ENCODE measurements at regions not wholly inside any gene's neighbourhood (a gene's known extent, or its start where the extent isn't known, plus 50 kb on each side); places are given as distances from the start of the nearest gene placed in this dataset.

DNA sequence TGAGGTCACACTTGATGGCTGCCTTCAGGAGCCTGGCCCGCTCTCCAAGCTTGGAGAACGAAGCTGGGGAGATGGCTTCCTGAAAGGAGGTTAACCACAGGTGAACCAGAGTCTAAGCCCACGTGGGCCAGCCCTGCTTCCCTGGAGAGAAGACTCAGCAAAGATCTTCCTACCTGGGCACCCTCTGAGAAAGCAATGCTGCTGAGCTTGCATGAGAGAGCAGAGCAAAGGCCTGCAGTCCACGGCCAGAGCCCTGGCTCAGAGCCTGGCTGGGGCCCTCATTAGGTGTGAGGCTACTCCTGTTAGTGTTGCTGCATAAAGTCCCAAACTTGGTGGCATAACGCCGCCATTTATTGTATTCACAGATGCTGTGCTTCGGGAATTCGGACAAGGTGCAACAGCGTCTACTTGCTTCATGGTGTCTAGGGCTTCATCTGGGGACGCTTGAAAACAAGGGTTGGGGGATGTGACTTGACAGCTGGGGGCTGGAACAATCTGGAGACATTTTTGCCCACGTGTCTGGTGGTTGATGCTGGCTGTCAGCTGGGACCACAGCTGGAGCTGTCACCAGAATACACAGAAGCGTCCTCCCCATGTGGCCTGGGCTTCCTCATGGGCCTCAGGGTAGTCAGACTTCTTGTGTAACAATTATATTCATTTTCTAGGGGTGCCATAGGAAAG, 87.9 kb upstream of the MEF2A start:
- no peak overlapping the region for H3K27ac Mint-ChIP-seq
- peaks cover 27% of the 10 kb centered on the region for H3K4me1 Mint-ChIP-seq
- no peak for ATAC-seq
- intact Hi-C loops (cut with DNase I, micrococcal nuclease) = no loop called here
- no peak for DNase-seq
- H3K4me3 Mint-ChIP-seq = no peak overlapping the region
- POLR2A ChIA-PET = no interaction called here
- CTCF ChIA-PET = interaction anchor here (1.3 kb wide), 1 partner anchor 231 kb away, joined by 3 read pairs; no protein-coding TSS in a partner anchor
- H3K27me3 Mint-ChIP-seq = no peaks in the 10 kb centered on the region
- H3K9me3 Mint-ChIP-seq (ENCODE audit: low read depth) = no peaks in the 10 kb centered on the region
- no peaks in the 10 kb centered on the region for H3K36me3 Mint-ChIP-seq (ENCODE audit: low read depth)

DNA sequence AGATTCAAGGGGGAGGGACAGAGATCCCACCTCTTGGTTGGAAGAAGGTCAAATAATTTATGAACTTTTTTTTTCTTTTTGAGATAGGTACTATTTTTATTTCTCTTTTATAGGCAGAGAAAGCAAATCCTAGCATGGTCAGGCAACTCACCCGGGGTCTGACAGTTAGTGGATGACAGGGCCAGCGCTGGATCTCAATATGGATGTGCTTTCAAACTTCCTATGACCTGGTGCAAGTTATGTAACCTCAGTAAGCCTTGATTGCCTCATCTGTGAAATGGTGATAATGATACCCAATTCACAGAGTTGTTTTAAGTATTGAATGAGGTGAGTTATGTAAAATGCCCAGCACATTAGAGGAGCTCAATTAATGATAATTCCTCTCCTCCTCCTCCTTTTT, 86.8 kb upstream of the MEF2A start:
- peaks cover 27% of the 10 kb centered on the region for H3K4me1 Mint-ChIP-seq
- intact Hi-C loops (cut with DNase I, micrococcal nuclease) = no loop called here
- ATAC-seq (no peak), DNase-seq (no peak)
- no peak overlapping the region for H3K27ac Mint-ChIP-seq
- H3K36me3 Mint-ChIP-seq (ENCODE audit: low read depth) = no peaks in the 10 kb centered on the region
- POLR2A ChIA-PET = interaction anchor here (0.6 kb wide), 1 partner anchor 508 kb away, joined by 6 read pairs; no protein-coding TSS in a partner anchor
- CTCF ChIA-PET = interaction anchor here (0.6 to 0.7 kb wide), 2 partner anchors 34 to 376 kb away, joined by 3 read pairs; no protein-coding TSS in a partner anchor
- H3K9me3 Mint-ChIP-seq (ENCODE audit: low read depth) = no peaks in the 10 kb centered on the region
- H3K27me3 Mint-ChIP-seq = no peaks in the 10 kb centered on the region
- no peak overlapping the region for H3K4me3 Mint-ChIP-seq

DNA sequence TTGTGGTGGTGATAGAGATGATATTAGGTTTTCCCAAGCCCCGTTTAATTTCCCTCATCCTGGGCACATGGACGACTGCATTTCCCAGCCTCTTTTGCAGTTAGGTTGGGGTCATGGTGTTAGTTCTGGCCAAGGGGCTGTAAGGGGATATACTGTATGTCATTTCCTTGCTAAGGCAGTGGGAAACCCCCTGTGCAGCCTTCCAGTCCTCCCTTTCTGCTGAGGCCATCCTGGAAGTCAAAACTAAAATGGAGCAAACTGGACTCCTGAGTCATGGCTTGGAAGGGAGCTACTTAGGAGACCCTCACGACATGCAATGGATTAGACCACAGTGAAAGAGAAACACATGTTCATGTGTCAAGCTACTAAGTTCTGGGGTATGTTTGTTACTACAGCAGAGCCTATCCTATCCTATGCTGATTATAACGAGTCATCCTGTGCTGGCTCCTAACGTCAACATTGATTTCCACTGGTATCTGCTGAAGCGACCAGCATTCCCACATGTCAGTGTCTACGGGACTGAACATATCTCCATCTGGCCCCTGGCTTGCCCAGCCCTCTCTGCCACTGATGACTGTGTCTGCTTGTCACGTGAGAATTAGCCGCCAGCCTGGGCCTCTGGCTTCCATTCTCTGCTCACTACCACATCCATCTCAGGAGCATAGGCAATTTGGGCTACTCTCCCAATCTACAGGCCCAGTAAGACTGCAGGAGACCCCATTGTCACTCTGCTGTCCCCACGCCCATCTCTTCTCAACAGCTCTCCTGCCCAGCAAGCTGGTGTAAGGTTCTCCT, 85.6 kb upstream of the MEF2A start:
- no peaks in the 10 kb centered on the region for H3K27me3 Mint-ChIP-seq
- H3K36me3 Mint-ChIP-seq (ENCODE audit: low read depth) = no peaks in the 10 kb centered on the region
- peaks cover 28% of the 10 kb centered on the region for H3K4me1 Mint-ChIP-seq
- no peaks in the 10 kb centered on the region for H3K9me3 Mint-ChIP-seq (ENCODE audit: low read depth)
- ChIA-PET CTCF (interaction anchor here (1.2 kb wide), 1 partner anchor 21 kb away, joined by 3 read pairs; no protein-coding TSS in a partner anchor), POLR2A (no interaction called here)
- no peak for DNase-seq
- H3K4me3 Mint-ChIP-seq = no peak overlapping the region
- intact Hi-C loops (cut with DNase I, micrococcal nuclease) = no loop called here
- no peak overlapping the region for H3K27ac Mint-ChIP-seq
- ATAC-seq = no peak

DNA sequence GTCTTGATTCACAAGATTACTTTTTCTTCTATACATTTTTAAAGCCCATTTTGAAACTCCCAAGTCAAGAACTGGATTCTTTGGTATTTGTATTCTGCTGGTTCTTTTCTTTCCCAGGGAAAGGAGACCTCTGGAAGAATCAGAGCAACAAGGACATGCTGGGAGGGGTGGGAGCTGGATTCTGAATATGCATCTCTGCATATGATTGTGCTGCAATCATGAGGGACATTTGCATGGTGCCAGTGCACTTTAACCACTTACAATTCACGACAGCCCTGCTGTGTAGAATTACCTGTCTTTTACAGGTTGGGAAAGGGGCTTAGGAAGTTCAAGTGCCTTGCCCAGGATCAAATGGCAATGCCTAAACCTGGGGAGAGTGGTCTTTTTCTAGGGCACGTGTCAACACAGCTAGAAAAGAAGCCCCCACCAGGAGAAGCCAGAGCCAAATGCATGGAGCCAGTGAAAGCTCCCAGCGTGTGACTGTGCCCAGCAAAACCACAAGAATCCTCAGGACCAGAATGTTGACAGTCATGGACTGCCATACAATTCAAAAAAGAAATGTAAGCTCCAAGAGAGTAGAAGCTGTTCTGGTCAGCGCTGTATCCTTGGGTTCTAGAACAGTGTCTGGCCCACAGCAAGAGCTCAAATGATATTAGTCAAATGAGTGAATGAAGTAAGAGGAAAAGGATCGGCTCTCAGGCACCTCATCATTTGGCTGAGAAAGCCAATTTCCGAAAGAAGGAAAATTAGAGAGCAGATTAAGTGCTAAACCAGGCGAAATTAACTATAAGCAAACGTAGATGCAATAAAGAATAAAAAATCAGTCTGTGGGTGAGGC, 84.5 kb upstream of the MEF2A start:
- no peaks in the 10 kb centered on the region for H3K9me3 Mint-ChIP-seq (ENCODE audit: low read depth)
- H3K4me1 Mint-ChIP-seq = peaks cover 37% of the 10 kb centered on the region
- H3K27me3 Mint-ChIP-seq = peaks cover 5% of the 10 kb centered on the region
- no peaks in the 10 kb centered on the region for H3K36me3 Mint-ChIP-seq (ENCODE audit: low read depth)
- POLR2A ChIA-PET = no interaction called here
- intact Hi-C loops (cut with DNase I, micrococcal nuclease) = no loop called here
- ATAC-seq (no peak), DNase-seq (no peak)
- CTCF ChIA-PET = interaction anchor here (1.0 to 1.7 kb wide), 5 partner anchors 11 to 60 kb away, joined by 3 to 5 read pairs (median 3); no protein-coding TSS in a partner anchor
- no peak overlapping the region for H3K4me3 Mint-ChIP-seq
- no peak overlapping the region for H3K27ac Mint-ChIP-seq

DNA sequence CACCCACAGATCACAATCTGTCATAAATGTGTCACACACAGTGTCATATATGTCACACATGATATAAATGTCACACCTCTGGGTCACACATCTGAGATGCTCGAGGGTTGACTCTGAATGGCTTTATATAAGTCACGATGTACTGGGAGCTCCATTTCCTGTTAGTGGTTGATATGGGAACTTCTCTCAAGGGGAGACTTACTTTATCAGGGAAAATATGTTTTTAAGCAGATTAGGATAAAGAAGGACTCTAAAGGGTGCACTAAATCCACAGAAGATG, 83.9 kb upstream of the MEF2A start:
- Mint-ChIP-seq H3K9me3 (ENCODE audit: low read depth) (no peaks in the 10 kb centered on the region), H3K4me1 (peaks cover 35% of the 10 kb centered on the region), H3K4me3 (no peak overlapping the region), H3K27ac (no peak overlapping the region), H3K36me3 (ENCODE audit: low read depth) (no peaks in the 10 kb centered on the region), H3K27me3 (peaks cover 5% of the 10 kb centered on the region)
- peak; percentile 85 for ATAC-seq
- intact Hi-C loops (cut with DNase I, micrococcal nuclease) = no loop called here
- POLR2A ChIA-PET = no interaction called here
- CTCF ChIA-PET = interaction anchor here (1.0 to 1.7 kb wide), 4 partner anchors 10 to 61 kb away, joined by 3 to 5 read pairs (median 4); no protein-coding TSS in a partner anchor
- no peak for DNase-seq

DNA sequence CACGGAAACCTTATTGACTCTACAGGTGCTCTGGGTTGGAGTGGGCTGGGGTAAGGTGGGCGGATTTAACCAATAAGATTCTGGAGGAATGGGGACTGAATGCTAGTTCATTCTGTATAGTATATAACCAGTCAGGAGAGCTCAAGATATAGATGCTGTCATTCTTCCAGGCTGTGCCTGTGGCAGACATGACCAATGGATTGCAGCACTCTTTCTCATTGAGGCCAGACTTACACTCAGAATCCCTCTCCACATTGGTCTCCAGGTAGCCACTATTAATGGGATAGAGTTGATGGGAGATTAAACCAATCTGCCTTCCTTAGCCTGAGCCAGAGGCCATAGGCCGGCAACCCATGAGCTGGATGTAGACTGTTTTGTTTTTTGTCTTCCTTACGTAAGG, 82.8 kb upstream of the MEF2A start:
- ATAC-seq (no peak), DNase-seq (no peak)
- Mint-ChIP-seq H3K36me3 (ENCODE audit: low read depth) (no peaks in the 10 kb centered on the region), H3K9me3 (ENCODE audit: low read depth) (no peaks in the 10 kb centered on the region), H3K4me3 (no peak overlapping the region), H3K27me3 (peaks cover 5% of the 10 kb centered on the region), H3K27ac (no peak overlapping the region), H3K4me1 (peaks cover 29% of the 10 kb centered on the region)
- intact Hi-C loops (cut with DNase I, micrococcal nuclease) = no loop called here
- CTCF ChIA-PET = interaction anchor here (1.7 kb wide), 1 partner anchor 9 kb away, joined by 5 read pairs; no protein-coding TSS in a partner anchor
- POLR2A ChIA-PET = no interaction called here

DNA sequence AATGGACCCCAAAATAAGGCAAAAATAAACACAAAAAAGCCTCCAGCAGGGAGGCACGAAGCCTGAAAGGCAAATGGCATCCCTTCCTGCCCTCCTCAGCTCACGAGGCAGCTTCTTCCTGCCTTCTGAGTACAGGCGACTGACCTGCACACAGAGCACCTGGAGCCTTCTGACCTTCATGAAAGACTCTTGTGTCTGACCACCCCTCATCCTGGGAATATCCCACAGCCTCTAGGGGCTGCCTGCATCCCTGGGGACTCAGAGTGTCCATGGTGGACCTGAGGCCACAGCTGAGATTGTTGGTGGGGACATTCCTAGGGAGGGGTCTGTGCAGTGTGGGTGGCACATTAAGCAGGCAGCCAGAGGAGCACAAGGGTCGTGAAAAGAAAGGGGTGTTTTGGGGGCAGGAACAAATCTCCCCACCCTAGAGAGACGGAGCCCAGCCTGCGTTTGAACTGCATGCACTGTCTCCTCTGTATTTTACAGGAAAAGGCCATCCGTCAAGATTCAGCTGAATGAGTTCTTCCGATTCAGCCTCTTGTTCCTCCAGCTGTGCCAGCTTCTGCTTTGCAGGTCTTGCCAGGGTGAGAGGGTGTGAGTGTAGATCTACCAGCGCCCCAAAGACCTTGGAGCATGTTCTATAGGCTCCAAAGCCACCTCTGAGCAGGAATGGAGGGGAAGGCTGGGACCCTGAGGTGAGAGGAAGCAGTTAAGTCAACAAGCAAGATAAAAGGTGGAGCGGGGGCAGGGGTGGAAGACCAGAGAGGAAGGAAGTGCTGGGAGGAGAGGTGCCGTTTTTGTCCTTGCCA, 80.4 kb upstream of the MEF2A start:
- ATAC-seq (peak; percentile 9), DNase-seq (no peak)
- Mint-ChIP-seq H3K4me3 (peak overlapping the region; percentile 44), H3K9me3 (ENCODE audit: low read depth) (no peaks in the 10 kb centered on the region), H3K27me3 (peaks cover 5% of the 10 kb centered on the region), H3K36me3 (ENCODE audit: low read depth) (no peaks in the 10 kb centered on the region), H3K4me1 (peaks cover 27% of the 10 kb centered on the region), H3K27ac (peak overlapping the region; percentile 70)
- POLR2A ChIA-PET = no interaction called here
- CTCF ChIA-PET = interaction anchor here (0.6 to 2.2 kb wide), 4 partner anchors 20 to 271 kb away, joined by 3 to 11 read pairs (median 3); no protein-coding TSS in a partner anchor
- intact Hi-C loops (cut with DNase I, micrococcal nuclease) = no loop called here

DNA sequence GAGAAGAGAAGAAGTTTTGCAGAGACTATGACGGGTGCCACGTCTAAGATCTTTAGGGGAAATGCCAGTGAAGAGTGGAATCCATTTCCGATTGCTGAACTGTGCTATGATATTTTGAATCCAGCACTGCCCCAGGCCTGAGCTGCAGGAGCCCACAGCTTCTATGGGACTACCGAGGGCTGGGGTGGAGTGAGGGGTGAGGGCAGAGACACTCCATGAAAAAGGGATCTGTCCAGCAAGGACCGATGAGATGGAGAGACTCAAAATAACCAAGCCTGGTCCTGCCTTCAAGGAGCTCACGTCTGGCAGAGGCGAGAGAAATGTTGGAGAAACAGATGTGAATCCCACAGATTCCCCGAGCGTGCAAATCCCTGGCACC, 79.8 kb upstream of the MEF2A start:
- intact Hi-C loops (cut with DNase I, micrococcal nuclease) = no loop called here
- H3K4me1 Mint-ChIP-seq = peaks cover 27% of the 10 kb centered on the region
- no peaks in the 10 kb centered on the region for H3K9me3 Mint-ChIP-seq (ENCODE audit: low read depth)
- DNase-seq (no peak), ATAC-seq (no peak)
- peak overlapping the region; percentile 70 for H3K27ac Mint-ChIP-seq
- H3K36me3 Mint-ChIP-seq (ENCODE audit: low read depth) = no peaks in the 10 kb centered on the region
- ChIA-PET CTCF (interaction anchor here (0.6 to 2.2 kb wide), 4 partner anchors 19 to 218 kb away, joined by 3 to 11 read pairs (median 3); no protein-coding TSS in a partner anchor), POLR2A (no interaction called here)
- peak overlapping the region; percentile 44 for H3K4me3 Mint-ChIP-seq
- peaks cover 5% of the 10 kb centered on the region for H3K27me3 Mint-ChIP-seq

DNA sequence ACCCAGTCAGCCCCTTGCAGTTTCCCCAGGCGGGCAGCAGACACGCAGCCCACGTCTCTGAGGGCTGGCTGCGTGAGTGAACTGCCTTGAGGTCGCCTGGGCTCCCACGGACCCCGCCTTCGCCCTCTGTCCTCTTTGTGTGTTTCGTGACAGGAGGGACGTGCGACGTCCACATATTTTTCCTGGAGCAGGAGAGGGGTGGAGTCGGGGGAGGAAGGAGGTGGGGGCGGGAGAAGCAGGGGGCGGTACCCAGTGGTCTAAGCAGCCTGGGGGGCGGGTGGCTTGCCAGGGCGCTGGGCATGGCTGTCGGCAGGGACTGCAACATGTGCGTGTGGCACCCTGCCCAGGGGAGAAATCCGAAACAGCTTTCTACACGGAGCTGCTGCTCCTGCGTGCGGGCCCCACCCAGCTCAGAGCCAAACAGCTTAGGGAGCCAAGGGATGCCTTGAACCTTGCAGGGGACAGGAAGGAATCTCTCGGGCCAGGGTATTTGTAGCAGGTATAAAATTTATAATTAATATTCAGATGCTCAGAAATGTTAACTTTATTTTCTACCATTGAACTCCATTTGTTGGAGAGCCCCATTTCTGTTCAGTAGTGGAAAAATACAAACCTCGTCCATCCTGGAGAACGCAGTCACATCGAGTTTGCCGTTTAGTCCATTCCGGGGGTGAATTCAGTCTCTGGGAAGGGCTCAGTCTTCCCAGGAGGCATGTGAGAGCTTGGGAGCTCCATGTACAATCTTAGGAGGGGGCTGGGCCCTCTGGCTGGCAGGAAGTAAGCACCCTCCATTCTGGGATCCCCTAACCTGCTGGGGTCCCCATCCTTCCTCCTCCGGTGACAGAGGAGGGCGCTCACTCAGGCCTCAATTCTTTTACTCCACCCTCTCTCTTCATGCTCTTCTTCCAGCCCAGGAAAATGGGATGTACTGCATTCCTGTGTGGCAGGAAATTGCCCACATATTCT, 79.1 kb upstream of the MEF2A start:
- POLR2A ChIA-PET = interaction anchor here (0.6 kb wide), 1 partner anchor 47 kb away, joined by 5 read pairs; no protein-coding TSS in a partner anchor

DNA sequence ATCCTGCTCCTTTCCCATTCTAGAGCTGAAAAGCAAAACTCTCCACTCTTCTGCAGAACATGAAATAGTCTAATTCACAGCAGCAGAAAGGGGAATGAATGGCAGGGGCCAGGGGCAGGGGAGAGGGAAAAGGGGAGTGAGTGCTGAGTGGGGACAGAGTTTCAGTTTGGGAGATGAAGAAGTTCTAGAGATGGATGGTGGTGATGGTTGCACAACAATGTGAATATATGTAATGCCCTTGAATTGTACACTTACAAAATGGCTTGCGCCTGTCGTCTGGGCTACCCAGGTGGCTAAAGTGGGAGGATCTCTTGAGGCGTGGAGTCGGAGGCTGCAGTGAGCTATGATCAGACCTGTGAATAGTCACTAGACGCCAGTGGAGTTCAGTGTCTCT, 78.5 kb upstream of the MEF2A start:
- Mint-ChIP-seq H3K27me3 (peaks cover 5% of the 10 kb centered on the region), H3K27ac (no peak overlapping the region), H3K9me3 (ENCODE audit: low read depth) (no peaks in the 10 kb centered on the region), H3K4me1 (peaks cover 20% of the 10 kb centered on the region), H3K36me3 (ENCODE audit: low read depth) (no peaks in the 10 kb centered on the region), H3K4me3 (no peak overlapping the region)
- intact Hi-C loops (cut with DNase I, micrococcal nuclease) = no loop called here
- DNase-seq (no peak), ATAC-seq (no peak)
- POLR2A ChIA-PET = interaction anchor here (0.6 kb wide), 1 partner anchor 46 kb away, joined by 5 read pairs; no protein-coding TSS in a partner anchor
- CTCF ChIA-PET = interaction anchor here (1.3 kb wide), 1 partner anchor 217 kb away, joined by 3 read pairs; no protein-coding TSS in a partner anchor

More for the DNA sequence above, 79.1 kb upstream of the MEF2A start:
- intact Hi-C loops (cut with DNase I, micrococcal nuclease) = no loop called here
- H3K9me3 Mint-ChIP-seq (ENCODE audit: low read depth) = no peaks in the 10 kb centered on the region
- H3K36me3 Mint-ChIP-seq (ENCODE audit: low read depth) = no peaks in the 10 kb centered on the region
- H3K27ac Mint-ChIP-seq = no peak overlapping the region
- no peak overlapping the region for H3K4me3 Mint-ChIP-seq
- peaks cover 5% of the 10 kb centered on the region for H3K27me3 Mint-ChIP-seq
- ATAC-seq (no peak), DNase-seq (peak; percentile 33)
- H3K4me1 Mint-ChIP-seq = peaks cover 26% of the 10 kb centered on the region
- CTCF ChIA-PET = interaction anchor here (0.6 to 1.3 kb wide), 3 partner anchors 213 to 218 kb away, joined by 3 read pairs; no protein-coding TSS in a partner anchor

Data from activated CD4-positive, alpha-beta T cell treated with anti-CD3 and anti-CD28 coated beads for 36 hours (primary cell).